NOMO-1 treated with DMSO at 0.1 percent for 48 hours (cell line): ENCODE measurements at regions not wholly inside any gene's neighbourhood (a gene's known extent, or its start where the extent isn't known, plus 50 kb on each side); places are given as distances from the start of the nearest gene placed in this dataset.

ENCODE experiments used
- DNase-seq: peaks from one replicate; lab custom pipeline; 2025; ENCODE audit not compliant: unreplicated experiment; lab: John Stamatoyannopoulos, UW

DNA sequence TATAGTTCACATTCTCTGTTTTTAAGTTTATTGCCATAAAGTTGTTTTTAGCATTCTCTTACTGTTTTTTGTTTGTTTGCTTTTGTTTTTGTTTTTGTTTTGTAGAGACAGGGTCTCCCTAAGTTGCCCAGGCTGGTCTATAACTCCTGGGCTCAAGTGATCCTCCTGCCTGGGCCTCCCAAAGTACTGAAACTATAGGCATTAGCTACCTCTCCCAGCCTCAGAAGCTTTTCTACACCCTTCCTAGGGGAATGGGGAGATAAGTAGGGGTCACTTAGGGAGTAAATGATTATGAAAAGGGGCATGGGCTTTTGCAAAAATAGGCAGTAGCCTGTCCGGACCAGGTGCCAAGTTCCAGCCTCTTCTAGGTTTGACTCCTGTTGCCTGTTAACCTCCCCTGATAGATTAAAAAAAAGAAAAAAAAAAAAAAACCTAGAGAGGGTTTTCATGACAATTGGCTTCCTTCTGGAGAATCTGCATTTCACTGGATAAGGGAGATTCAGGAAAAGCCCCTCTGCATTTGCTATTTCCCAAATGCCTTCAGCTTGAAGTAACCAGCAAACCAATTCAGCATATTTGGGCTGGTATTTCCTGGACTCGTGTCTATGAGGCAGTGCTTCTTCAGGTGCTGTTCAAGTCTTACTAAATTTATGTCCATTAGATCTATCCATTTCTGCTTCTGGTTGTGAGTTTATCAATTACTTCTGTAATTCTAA lies 216.8 kb downstream of the TM9SF2 start:
- no peak for DNase-seq

DNA sequence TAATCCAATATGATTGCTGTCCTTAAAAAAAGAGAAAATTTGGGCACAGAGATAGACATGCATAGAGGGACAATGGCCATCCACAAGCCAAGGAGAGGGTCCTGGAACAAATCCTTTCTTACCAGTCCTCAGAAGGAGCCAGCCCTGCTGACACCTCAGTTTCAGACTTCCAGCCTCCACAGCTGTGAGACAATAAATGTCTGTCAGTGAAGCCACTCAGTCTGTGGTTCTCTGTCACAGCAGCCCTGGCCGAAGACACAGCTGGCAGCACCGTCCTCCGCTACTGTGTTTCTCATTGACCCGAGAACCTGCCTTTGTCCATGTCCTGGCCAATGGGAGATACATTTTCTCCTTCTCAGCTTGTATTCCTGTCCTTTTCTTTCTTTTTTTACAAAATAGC lies 207.9 kb downstream of the TM9SF2 start:
- DNase-seq = no peak

DNA sequence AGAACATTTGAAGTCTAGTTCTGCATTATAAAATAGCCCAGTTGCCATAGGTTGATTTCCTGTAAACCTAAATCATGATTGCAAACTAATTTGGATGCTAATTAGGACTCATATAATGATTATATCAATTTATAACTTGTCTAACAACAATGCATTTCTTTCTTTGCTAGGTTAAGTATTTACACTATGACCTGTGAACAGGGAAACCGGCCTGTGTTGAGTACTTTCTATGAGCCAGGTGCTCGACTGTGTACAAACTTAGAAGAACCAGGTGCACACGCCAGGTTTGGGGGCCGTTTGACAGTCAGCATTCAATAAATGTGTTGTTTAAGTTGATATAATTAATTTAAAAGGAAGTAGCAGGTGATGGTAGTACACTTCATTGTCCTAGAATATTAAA lies 203.1 kb downstream of the TM9SF2 start:
- no peak for DNase-seq

DNA sequence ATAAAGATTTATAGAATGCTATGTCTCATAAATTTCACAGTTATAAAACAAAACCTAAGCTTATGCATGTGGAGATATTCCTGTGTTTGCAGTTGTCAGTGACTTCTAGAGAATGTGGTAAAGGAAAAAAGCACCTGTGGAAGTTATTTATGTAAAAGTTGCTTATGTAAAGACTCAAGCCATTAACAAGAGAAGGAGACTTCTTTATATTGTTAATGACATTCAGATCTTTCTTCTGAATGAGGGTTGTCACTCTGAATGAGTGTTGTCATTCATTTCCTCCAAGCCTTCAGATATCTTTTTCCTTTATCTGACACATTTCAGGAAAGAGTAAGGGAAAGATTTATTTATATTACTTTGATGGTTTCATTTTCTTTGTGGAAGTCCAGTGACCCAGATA lies 202.6 kb downstream of the TM9SF2 start:
- no peak for DNase-seq

DNA sequence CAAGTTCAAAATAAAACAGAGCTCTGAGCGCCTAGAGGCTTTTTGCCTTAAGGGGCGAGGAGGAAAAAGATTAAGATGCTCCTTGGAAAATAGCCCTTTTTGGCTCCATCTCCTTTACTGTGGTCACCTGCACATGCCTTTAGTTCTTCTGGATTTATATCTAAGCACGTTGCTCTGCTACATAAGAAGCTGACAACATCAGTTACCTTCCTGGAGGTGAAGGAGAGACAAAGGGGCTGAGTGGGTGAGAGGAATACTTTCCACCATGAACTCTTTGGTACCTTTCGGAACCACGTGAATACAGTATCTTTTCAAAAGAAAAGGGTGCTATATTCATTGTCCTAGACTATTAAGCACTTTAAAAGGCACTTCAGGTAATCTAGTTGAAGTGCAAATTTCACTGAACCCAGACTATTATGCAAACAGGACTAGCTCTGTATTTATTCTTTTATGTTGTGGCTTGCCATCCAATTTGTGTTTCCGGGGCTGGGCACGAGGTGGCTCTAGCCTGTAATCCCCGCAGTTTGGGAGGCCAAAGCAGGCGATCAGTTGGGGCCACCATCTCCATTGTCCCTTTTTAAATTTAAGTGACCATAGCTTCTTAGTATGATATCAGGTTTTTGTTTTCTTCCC lies 201.5 kb downstream of the TM9SF2 start:
- DNase-seq = no peak

DNA sequence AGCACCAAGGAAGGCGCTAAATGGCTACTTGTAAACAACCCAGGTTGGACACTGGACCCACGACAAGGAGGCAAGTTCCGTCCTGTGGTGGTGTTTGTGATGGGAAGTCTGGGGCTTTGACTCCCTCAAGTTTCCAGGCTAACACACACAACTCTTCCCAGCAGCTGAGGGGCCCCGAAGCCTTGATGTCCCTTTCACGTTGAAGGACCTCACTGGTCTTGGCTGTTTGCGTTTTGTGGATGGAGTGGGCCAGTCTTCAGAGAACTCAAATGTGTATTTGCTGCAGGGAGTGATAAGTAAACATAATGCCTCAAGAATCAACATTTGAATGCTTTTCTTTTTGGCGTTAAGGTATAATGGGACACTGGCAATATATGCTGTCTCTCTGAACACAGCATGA lies 199.2 kb downstream of the TM9SF2 start:
- no peak for DNase-seq

DNA sequence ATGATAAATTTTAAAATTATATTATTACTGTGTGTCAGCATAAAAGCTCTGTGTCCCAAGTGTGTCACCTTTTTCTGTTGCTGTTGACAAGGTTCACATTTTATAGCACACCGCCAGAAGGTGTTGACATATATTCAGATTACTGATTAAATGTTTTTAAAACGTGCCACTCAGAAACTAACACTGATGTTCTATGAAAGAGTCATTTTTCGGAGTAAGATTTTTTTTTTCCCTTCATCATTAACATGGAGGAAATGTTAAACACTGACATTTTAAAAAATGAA lies 197.5 kb downstream of the TM9SF2 start:
- DNase-seq = no peak

DNA sequence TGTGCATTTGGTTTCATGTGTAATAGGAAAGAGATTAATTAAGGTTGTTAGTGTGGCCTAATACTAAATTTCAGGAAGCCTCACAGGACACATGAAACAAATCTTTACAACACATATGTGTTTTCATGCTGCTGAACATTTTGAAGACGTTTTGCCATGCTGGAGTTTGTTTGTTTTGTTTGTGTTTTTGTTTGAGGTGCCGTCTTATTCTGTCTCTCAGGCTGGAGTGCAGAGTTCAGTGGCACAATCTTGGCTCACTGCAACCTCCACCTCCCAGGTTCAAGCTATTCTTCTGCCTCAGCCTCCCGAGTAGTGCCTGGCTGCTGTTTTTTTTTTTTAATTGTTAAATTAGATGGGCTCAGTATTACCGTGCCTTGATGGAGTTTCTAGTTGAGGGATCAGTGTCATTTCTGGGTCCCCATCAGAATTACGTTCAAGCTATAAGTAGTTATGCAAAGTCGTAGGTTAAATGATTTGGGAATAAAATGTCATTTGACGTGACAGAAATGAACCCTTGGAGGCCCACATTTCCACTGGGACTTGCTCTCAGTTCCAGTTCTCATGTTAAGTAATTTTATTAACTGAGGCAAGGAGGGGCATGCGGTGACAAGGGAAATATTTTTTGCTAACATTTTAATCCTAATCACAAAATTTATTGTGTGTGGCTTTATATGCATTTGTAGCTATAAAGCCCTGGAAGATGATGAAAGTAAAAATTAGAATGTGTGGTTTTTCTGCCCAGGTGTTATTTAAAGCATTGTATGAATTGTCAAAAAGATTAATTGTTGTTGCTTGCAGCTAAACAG lies 196.9 kb downstream of the TM9SF2 start:
- DNase-seq = no peak

DNA sequence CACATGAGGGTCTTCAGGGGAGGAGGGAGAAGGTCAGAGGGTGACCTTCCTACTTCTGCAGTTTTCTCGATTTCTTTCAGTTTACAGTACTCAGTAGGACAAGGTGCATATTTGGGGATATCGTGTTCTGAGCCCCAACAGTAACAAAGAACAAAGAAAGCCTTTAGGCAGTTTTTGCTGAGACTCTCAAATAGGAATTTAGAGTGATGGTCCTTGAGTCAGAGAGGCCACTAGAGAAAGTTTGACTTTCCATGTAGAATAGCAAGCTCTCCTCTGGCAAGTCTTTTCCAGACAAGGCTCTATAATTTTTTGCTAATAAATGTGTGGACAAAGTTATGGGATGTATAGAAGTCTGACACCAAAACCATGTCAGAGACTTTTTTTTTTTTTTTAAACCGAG lies 194.6 kb downstream of the TM9SF2 start:
- DNase-seq = no peak

DNA sequence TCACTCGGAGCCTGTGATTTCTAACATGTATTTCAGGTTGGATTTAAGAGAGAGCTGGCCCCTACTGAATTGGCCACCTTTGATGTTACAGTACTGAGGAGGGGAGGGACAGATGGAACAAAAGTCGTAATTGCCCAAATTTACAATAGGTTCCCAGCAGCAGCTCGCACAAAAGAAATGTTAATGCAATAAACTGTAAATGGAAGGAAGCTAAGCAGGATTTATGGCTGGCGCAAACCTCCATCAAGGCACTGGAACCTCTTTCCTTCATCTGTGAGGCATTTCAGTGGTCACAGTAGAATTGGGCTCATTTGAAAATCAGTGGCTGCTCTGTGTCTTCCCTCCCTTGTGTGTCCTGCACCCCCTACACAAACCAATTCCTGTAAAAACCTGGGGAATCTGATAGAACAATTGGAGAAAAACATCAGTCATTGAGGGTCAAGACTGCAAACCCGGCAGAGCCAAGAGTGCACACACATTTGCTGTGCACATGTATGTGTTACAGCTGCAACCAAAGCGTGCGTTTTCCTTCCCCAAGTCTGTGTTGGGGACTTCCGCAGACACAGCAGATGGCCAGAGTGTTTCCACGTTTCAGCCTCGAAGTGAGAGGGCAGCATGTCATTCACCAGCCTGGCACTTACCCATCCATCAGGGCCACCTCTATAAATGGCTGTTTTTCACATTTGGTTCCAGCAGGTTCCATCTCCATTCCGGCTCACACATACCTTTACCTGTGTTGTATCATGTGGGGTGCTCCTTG lies 192.8 kb downstream of the TM9SF2 start:
- no peak for DNase-seq

DNA sequence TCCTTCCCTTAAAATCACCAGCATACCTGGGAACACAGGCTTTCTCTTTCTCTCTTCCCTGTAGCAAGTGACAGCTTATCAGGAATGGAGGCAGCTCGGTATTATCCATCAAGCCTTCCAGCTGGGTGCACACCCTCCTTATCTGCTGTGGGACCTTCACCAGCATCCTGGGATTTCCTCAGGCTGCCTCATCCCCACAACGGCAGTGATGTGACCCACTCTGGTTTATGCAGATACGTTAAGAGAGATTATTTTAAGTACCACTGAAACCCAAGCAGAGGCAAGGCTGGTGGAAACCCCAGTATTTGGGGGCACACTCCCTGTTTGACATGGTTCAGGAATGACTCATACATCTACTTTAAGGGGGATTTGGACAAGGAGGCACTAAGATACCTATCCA lies 192.1 kb downstream of the TM9SF2 start:
- DNase-seq = no peak

DNA sequence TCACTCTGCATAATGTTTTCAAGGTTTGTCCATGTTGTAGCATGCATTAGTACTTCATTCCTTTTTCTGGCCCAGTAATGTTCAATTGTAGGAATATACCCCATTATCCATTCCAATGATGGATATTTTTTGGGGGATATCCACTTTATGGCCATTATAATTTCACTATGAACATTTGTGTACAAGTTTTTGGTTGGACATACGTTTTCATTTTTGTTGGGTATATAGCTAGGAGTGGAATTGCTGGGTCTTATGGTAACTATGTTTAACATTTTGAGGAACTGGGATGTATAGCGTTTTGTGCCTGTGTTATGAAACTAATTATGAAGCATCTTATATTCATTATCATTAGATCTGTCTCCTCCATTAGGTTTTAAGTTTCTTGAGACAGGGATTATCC lies 191.6 kb downstream of the TM9SF2 start:
- no peak for DNase-seq

DNA sequence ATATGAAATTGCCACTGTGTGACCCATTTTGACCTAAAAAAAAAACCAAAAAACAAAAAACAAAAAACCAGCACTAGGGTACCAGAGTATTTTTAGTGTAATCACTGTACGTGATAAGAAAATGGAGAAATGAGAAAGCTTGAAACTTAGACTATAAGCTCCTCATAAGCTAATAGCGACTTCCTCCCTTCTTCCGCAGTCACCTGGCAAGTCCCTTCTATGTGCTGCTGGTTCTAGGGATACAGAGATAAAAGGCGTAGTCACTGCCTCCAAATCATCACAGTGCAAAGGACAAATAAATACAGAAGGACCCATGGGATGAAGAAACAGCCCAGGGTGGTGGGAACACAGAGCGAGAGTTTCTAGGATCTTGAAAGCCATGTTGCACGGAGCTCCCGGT lies 190.3 kb downstream of the TM9SF2 start:
- DNase-seq = no peak

DNA sequence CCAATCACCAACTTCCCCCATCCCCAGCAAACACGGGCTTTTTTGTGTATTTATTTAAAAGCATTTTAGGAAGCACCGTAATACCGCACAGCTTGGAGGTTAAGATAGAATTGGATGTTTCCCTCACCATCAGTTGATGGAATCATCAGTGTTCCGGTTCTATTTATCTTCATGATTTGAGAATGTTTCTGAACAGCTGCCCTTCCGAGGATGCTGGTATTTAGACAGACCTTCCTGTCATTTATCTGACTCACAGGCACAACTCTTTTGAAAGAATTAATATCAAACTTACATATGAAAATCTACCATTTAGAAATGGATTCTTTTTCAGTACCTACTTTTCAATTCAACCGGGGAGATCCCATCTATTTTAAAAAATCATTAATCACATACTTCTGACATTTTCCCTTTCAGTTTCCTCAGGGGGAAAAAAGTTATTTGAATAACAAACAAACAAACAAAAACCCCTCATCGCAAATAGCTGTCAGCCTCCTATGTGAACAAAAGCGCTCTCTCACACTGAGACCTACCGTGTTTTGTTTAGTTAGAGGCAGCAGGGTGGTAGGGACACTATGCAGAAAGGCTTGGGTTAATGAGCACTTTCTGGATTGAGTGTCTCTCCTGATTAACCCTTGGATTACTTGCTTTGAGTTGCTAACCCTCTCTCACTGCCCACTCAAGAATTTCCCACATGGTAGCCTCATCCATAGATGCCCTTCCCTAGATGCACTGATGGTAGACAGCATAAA lies 189.3 kb downstream of the TM9SF2 start:
- no peak for DNase-seq

DNA sequence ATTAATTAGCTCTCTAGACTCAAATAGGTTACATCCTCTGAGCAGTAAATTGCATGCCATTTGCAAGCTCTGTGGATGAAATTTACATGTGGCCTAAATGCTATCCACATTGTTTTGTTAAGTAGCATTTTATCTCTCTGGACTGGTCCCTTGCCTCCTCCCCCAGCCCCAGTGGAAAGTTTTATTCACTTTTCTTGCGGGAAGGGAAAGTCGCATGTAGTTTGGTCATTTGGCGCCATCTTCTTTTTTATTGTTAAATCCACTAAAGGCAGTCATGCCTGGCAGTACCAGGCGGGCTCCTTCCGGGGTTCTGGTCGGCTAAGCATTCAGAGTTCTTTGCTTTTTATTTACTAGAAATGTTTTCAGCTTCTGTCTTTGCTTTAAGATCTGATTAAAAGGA lies 188.7 kb downstream of the TM9SF2 start:
- DNase-seq = no peak

DNA sequence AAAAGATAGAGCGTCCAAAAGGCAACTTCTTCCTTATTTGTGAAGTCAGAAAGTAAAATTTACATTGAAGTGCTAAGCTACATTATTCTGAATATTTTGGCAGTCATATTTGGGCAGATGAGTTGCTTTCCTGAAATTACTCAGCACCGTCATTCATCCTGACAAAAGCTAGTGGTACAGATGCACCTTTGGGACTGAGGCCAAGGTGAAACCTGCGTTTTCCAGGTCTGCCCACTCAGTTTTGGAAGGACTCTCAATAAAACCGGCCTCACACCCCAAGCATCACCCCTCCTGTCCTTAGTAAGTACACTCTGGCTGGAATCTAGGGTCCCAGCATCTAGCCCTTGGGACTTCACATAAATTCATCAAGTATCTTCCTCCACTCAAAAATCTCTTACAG lies 187.5 kb downstream of the TM9SF2 start:
- no peak for DNase-seq

DNA sequence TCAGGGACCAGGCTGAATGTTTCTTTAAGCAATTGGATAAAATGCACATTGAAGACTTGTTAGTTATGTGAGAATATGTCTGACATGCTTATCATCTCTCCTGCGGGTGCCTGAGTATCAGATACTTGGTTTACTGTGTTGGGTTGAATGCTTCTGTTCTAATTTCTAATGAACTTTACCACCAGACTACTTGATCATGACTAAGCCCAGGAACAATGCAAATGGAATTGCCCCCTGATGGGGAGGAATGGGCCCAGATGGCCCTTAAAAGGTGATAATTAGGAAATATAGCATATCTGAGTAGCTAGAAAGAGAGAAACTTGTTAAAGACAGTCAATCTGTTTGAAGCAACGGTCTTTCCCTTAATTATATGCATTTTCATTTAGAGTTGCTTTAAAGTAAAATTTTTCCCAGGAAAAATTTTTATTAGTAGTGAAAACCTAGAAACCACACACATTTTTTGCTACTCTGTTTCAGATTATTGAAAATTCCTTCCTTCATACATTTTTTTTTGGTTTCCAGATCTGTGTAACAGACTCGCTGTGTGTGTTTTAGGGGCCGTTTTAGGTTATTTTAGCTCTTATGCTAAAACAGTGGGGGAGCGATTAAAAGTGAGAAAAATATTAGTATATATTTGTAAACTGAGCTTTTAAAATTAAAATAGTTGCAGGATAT lies 186.6 kb downstream of the TM9SF2 start:
- no peak for DNase-seq

DNA sequence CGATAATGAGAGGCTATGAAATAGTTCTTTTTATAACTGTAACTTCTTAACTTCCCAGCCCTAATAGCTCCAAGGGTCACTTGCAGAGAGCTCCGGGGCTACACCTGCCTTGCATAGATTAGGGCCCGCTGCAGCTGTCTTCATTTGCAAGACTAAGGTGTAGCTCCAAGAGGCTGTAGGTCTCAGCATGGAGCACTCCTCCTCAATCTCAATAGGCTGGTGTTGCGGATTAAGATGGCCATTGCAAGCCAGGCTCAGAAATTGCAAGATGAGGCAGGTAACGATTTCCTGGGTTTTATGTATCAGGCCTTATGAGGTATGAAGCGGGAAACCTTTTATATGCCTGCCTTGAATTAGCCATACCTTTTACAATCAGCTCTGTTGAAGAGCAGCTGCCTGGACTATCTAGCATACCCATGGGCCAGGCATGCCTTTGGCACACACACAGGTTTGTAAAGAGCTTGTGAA lies 185.7 kb downstream of the TM9SF2 start:
- DNase-seq = no peak

DNA sequence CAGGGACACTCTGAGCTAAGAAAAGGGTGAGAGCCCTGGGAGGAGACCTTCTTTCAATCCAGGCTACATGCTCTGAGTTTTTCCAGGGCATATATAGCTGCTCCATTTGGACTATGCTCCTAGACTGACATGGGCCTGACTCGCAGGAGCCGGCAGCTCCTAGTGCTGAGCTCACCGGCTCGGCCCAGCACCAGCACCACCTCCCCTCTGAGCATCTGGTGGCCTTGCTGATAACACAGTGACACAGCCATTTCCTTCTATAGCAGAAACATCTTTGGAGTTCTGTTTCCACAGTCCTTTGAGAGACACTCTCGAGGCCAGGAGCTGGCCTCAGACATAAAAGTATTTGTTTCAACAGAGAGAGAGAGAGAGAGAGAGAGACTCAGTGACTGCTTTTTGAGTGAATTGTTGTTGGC lies 184.9 kb downstream of the TM9SF2 start:
- no peak for DNase-seq

DNA sequence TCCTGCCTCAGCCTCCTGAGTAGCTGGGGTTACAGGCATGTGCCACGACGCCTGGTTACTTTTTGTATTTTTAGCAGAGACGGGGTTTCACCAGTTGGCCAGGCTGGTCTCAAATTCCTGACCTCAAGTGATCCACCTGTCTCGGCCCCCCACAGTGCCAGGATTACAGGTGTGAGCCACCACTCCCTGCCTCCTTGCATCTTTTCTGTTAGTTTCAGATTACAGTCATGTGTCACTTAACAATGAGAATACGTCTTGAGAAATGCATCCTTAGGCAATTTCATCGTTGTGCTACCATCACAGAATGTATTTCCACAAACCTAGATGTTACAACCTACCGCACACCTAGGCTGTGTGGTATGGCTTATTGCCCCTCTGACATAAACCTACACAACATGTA lies 180.4 kb downstream of the TM9SF2 start:
- DNase-seq = no peak
